ENCODE measurements at regions not wholly inside any gene's neighbourhood (a gene's known extent, or its start where the extent isn't known, plus 50 kb on each side); places are given as distances from the start of the nearest gene placed in this dataset.
A peak's percentile ranks its signal among the peaks of the same experiment; 100 is the strongest.

DNA sequence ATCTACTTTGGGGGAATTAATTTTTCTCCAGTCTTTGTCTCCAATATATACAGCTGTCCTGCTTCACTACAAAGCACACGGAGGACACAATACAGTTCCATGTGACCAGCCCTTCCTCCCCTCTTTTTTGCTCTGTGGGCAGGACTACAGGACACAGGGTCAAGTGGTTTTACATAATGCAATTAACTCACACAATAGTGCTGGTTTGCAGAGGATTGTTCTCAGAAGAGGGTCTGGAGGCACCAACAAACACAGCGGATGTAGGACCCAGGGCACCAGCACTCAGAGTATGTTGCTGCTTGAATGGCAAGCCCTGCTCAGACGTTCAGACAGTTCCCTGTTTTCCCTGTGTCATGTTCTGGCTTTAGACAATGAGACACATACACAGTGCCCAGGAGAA, 52.0 kb upstream of the NPTX2 start:
- no peak overlapping the region for H3K4me3 ChIP-seq
- H3K27me3 ChIP-seq = no peaks in the 10 kb centered on the region
- H3K9me3 ChIP-seq = peaks cover 33% of the 10 kb centered on the region
- H3K36me3 ChIP-seq = no peaks in the 10 kb centered on the region
- TF ChIP-seq Cebpa-rat (IDR thresholded peaks at IDR 0.05) = no peak
- no peak overlapping the region for H3K27ac ChIP-seq
- peaks cover 22% of the 10 kb centered on the region for H3K4me1 ChIP-seq
- H3K9ac ChIP-seq = no peak overlapping the region
- no peak overlapping the region for H3K4me2 ChIP-seq
- H4K20me1 ChIP-seq = no peaks in the 10 kb centered on the region

DNA sequence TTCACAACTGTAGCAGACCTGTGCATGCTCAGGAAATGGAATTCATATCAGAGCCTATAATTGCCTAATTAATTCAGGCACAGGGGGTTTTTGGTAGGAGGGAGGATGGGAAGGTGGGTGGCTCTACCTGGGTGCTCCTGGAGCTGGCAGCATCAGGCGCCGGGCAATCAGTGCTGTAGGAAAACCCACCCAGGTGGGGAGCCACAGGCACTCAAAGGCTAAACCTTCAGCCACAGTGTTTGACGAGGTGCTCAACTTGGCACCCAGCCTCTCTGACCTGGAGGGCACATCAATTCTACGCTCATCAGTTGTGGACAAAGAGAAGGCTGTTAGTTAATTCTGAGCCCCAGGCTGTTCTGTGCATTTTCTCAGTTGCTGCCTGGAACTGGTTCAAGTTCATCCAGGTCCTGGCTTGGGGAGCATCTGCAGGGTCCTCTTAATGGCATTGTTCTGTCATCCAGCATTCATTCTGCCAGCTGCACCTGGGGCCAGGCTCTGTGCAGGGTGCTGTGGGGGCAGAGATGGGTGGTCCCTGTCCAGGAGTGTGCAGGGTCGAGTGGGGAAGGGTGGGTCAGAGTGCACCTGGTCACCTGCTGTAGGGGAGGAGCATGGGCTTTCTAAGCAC, 54.1 kb upstream of the NPTX2 start:
- peaks cover 29% of the 10 kb centered on the region for H3K4me1 ChIP-seq
- no peaks in the 10 kb centered on the region for H3K36me3 ChIP-seq
- no peak overlapping the region for H3K9ac ChIP-seq
- H3K9me3 ChIP-seq = peaks cover 36% of the 10 kb centered on the region
- H3K27me3 ChIP-seq = no peaks in the 10 kb centered on the region
- TF ChIP-seq Cebpa-rat (IDR thresholded peaks at IDR 0.05) = no peak
- no peak overlapping the region for H3K27ac ChIP-seq
- H3K4me3 ChIP-seq = no peak overlapping the region
- no peaks in the 10 kb centered on the region for H4K20me1 ChIP-seq
- H3K4me2 ChIP-seq = peak overlapping the region; percentile 59

DNA sequence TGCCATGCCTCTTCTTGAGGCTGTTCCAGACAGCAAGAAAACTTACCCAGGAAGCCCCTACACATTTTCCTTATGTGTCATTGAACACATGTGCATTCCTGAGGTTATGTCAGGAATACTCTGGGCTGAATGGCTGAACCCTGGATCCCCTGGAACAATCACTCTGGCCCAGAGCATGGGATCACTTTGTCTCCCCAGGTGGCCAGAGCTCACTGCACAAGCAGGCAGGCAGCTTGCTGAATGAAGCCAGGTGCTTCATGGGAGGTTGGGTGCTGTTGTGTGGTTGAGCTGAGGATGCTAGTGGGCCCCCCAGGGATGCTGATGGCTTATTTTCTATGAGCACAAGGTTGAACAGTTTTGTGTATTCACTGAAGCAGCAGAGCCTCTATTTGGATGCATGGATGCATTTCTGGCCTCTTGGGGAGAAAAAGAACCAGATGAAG, 54.7 kb upstream of the NPTX2 start:
- Histone ChIP-seq H3K27me3 (no peaks in the 10 kb centered on the region), H3K36me3 (no peaks in the 10 kb centered on the region), H3K4me3 (no peak overlapping the region), H3K9ac (no peak overlapping the region), H3K4me2 (peak overlapping the region; percentile 59), H3K4me1 (peaks cover 29% of the 10 kb centered on the region), H3K9me3 (peaks cover 36% of the 10 kb centered on the region), H4K20me1 (no peaks in the 10 kb centered on the region), H3K27ac (no peak overlapping the region)
- TF ChIP-seq Cebpa-rat (IDR thresholded peaks at IDR 0.05) = no peak

DNA sequence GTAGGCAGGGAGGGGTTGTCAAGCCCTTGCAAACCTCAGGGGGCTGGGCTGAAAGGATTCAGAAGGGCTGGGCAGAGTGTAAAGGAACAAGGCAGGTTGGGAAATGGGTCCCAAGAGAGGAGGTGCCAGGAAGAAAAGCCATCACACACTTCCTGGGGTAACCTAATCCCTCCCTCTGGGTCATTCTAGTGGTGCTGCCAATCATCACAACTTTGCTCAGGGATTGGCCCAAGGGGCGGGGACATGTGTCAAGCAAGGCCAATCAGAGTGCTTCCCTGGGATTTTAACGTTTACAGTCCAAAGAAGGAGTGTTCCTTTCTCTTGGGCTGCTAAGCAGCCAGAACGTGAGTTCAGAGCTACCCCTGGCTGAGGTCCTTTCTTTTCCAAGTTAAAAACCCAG, 57.1 kb upstream of the NPTX2 start:
- Histone ChIP-seq H3K9ac (no peak overlapping the region), H3K27me3 (no peaks in the 10 kb centered on the region), H4K20me1 (no peaks in the 10 kb centered on the region), H3K9me3 (peaks cover 30% of the 10 kb centered on the region), H3K4me3 (no peak overlapping the region), H3K36me3 (no peaks in the 10 kb centered on the region), H3K4me2 (peak overlapping the region; percentile 27), H3K27ac (no peak overlapping the region), H3K4me1 (peaks cover 29% of the 10 kb centered on the region)
- TF ChIP-seq Cebpa-rat (IDR thresholded peaks at IDR 0.05) = no peak; the same call in 1 of the 2 replicates

DNA sequence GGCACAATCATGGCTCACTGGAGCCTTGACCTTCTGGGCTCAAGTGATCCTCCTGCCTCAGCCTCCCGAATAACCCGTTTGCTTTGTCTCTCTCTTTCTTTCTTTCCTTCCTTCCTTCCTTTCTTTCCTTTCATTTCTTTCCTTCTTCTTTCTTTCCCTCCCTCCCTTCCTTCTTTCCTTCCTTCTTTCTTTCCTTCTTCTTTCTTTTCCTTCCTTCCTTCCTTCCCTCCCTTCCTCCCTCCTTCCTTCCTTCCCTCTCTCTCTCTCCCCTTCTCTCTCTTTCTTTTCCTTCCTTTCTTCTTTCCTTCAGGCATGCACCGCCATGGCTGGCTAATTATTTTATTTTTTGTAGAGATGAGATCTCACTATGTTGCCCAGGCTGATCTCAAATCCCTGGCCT, 57.9 kb upstream of the NPTX2 start:
- H3K4me1 ChIP-seq = peaks cover 29% of the 10 kb centered on the region
- H3K4me2 ChIP-seq = no peak overlapping the region
- no peak overlapping the region for H3K27ac ChIP-seq
- no peaks in the 10 kb centered on the region for H3K36me3 ChIP-seq
- H3K9ac ChIP-seq = no peak overlapping the region
- H4K20me1 ChIP-seq = no peaks in the 10 kb centered on the region
- H3K27me3 ChIP-seq = no peaks in the 10 kb centered on the region
- peaks cover 23% of the 10 kb centered on the region for H3K9me3 ChIP-seq
- H3K4me3 ChIP-seq = no peak overlapping the region
- TF ChIP-seq Cebpa-rat (IDR thresholded peaks at IDR 0.05) = no peak

DNA sequence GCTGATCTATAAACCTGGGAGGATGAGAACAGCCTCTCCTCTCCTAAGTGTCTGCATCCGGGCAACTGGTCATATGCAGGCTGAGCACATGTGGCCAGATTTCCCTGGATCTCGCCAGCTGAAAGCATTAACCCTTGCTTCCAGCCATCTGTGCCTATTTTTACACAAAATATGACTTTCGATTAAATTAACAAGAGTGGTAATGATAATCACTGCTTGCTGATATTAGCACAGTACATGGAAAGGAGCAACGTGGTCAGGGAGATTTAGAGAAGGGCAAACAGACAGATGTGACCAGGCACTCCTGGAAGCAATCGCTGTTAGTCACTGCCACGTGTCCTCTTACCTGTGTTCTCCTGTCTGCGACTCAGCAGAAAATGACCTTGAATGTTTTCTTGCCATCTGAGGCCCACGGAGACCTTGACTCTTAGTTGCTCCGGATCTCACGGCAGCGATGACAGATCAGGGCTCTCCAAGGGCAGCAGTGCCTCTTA, 59.5 kb upstream of the NPTX2 start:
- no peaks in the 10 kb centered on the region for H3K27me3 ChIP-seq
- no peaks in the 10 kb centered on the region for H4K20me1 ChIP-seq
- no peaks in the 10 kb centered on the region for H3K36me3 ChIP-seq
- no peak overlapping the region for H3K9ac ChIP-seq
- TF ChIP-seq Cebpa-rat (IDR thresholded peaks at IDR 0.05) = no peak
- peaks cover 18% of the 10 kb centered on the region for H3K4me1 ChIP-seq
- H3K9me3 ChIP-seq = peaks cover 33% of the 10 kb centered on the region
- H3K4me2 ChIP-seq = no peak overlapping the region
- H3K4me3 ChIP-seq = no peak overlapping the region
- H3K27ac ChIP-seq = no peak overlapping the region

DNA sequence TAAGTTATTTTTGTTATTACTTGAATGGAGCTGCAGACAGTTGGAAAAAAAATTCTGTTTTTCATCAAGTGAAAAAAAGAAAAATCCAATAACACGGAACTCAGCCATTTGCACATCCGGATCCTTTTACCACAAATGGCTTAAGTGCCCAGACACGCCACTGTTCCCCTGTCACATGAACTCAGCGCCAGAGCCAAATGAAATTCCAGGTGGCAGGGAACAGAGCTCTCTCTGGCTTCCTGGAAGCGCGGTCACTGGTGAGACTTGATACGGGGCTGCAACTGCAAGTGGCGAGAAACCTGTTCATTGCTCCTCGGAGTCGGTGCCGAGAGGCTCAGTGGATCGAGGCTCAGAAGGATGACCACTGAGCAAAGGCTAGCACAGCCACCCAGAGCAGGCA, 60.8 kb upstream of the NPTX2 start:
- no peak overlapping the region for H3K4me2 ChIP-seq

DNA sequence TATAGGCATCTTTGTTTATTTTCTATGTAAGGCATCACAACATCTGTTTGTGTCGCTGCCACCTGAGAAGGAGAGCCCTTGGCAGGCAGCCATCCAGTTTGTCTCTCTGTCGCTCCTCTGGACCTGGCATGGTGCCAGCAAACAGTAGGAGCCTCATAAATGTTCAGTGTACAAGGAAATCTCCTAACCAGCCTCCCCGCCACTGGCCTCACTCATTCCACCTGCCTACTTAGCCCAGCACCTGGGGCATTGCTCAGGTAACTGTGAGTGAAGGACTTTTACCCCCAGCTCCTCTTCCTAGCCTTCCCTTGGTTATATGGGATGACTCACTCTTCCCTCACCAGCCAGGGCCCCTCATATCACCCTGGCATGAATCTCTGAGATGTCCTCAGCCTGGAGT, 61.7 kb upstream of the NPTX2 start:
- peaks cover 10% of the 10 kb centered on the region for H3K4me1 ChIP-seq
- H3K36me3 ChIP-seq = no peaks in the 10 kb centered on the region
- H3K4me2 ChIP-seq = no peak overlapping the region
- no peak overlapping the region for H3K4me3 ChIP-seq
- H3K27me3 ChIP-seq = no peaks in the 10 kb centered on the region
- H3K27ac ChIP-seq = no peak overlapping the region
- H4K20me1 ChIP-seq = no peaks in the 10 kb centered on the region
- no peak overlapping the region for H3K9ac ChIP-seq
- no peak for TF ChIP-seq Cebpa-rat (IDR thresholded peaks at IDR 0.05)
- H3K9me3 ChIP-seq = peaks cover 32% of the 10 kb centered on the region

More for the DNA sequence above, 60.8 kb upstream of the NPTX2 start:
- no peak overlapping the region for H3K27ac ChIP-seq
- peaks cover 10% of the 10 kb centered on the region for H3K4me1 ChIP-seq
- H3K27me3 ChIP-seq = no peaks in the 10 kb centered on the region
- no peaks in the 10 kb centered on the region for H3K36me3 ChIP-seq
- TF ChIP-seq Cebpa-rat (IDR thresholded peaks at IDR 0.05) = no peak
- H4K20me1 ChIP-seq = no peaks in the 10 kb centered on the region
- no peak overlapping the region for H3K4me3 ChIP-seq
- no peak overlapping the region for H3K9ac ChIP-seq
- H3K9me3 ChIP-seq = peaks cover 35% of the 10 kb centered on the region

DNA sequence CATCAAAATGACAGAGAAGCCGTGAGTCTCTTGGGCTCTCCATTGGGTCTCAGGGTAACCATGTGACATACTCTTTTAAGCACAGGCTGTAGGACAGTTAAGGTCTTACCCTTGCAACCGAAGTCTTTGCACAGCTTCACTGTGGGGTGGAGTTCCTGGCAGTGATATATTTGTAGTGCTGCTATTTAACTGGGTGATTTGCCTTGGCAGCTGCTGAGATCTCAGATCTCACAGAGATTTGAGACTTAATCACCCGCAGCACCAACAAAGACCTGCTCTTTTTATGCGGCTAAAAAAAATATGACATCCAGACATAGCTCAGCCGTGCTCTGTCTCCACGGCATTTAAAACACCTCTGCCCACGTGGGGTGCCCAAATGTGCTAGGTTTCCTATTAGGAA, 63.4 kb upstream of the NPTX2 start:
- Histone ChIP-seq H3K9me3 (peaks cover 27% of the 10 kb centered on the region), H3K27me3 (no peaks in the 10 kb centered on the region), H3K36me3 (no peaks in the 10 kb centered on the region), H3K4me1 (no peaks in the 10 kb centered on the region), H3K4me3 (no peak overlapping the region), H3K4me2 (no peak overlapping the region), H4K20me1 (no peaks in the 10 kb centered on the region), H3K9ac (no peak overlapping the region), H3K27ac (no peak overlapping the region)
- no peak for TF ChIP-seq Cebpa-rat (IDR thresholded peaks at IDR 0.05)

DNA sequence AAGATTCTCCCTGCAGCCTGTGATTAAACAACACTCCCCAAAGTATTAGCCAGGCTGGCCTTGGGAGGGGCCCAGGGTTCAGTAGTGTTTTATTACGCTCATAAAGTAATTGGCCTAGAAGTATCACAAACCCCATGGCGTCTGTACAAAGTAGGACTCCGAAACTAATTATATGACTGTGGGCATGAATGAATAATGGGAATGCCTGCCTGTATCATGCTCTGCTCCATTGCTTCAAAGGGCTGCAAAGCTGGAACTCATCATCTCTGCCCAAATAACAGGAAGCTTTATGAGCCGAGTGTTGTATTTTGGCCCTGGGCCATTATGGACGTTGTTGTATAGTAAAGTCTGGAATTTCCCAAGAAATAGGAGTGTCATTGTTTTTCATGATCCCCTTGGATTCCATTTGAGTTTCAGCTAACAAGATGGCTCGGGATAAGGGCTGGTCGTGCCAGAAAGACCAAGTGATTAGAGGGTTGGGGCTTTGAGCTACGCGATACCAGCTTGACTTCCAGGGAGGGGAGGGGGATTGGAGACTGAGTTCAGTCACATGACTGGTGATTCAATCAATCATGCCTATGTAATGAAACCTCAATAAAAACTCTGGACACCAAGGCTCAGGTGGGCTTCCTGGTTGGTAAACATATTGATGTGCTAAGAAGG, 65.3 kb upstream of the NPTX2 start:
- Histone ChIP-seq H4K20me1 (no peaks in the 10 kb centered on the region), H3K4me3 (no peak overlapping the region), H3K27ac (no peak overlapping the region), H3K36me3 (no peaks in the 10 kb centered on the region), H3K4me2 (no peak overlapping the region), H3K27me3 (no peaks in the 10 kb centered on the region), H3K4me1 (no peaks in the 10 kb centered on the region), H3K9ac (no peak overlapping the region), H3K9me3 (peaks cover 27% of the 10 kb centered on the region)
- no peak for TF ChIP-seq Cebpa-rat (IDR thresholded peaks at IDR 0.05)
